HG03469 (cell line): ENCODE measurements at regions not wholly inside any gene's neighbourhood (a gene's known extent, or its start where the extent isn't known, plus 50 kb on each side); places are given as distances from the start of the nearest gene placed in this dataset.

Experiments used
- ATAC-seq: cut with Tn5 transposase; IDR thresholded peaks from one replicate; pipeline ENCODE4 v1.9.1; 2021; ENCODE audit warnings: mild to moderate bottlenecking, moderate library complexity, moderate number of reproducible peaks; ENCODE audit not compliant: unreplicated experiment

GRCh38 chr21:27104846-27105431 is 138.1 kb upstream of the ADAMTS5 start:
- no peak for ATAC-seq

GRCh38 chr21:27103768-27104167 is 136.9 kb upstream of the ADAMTS5 start:
- no peak for ATAC-seq

GRCh38 chr21:27101523-27101922 is 134.6 kb upstream of the ADAMTS5 start:
- no peak for ATAC-seq

- no peak for ATAC-seq
These were observed 127.5 kb upstream of the ADAMTS5 start for GRCh38 chr21:27094184-27094948.

GRCh38 chr21:27086630-27087029 is 119.7 kb upstream of the ADAMTS5 start:
- ATAC-seq = no peak

- ATAC-seq = no peak
These were observed 119.3 kb upstream of the ADAMTS5 start for GRCh38 chr21:27086186-27086585.

- no peak for ATAC-seq
These were observed 118.5 kb upstream of the ADAMTS5 start for GRCh38 chr21:27085387-27085786.

DNA sequence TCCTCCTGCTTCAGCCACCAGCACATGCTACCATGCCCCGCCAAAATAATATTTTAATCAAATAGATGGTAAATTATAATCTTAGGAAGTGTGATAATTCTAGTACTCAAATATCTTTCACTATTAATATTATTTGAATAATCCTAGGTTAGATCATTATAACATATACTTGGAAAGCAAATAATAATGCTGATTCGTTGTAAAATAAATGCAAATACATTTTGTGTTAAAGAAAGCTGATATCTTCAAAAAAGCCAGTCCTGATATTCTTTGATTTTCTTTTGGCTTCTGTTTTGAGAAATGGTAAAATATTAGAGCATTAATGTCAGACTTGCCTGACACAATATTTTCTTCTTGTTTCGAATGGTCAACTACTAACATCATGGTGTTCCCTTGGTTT is 116.3 kb upstream of the ADAMTS5 start:
- no peak for ATAC-seq

GRCh38 chr21:27082431-27083010 is 115.6 kb upstream of the ADAMTS5 start:
- ATAC-seq = no peak

- no peak for ATAC-seq
These were observed 112.8 kb upstream of the ADAMTS5 start for GRCh38 chr21:27079636-27080240.

DNA sequence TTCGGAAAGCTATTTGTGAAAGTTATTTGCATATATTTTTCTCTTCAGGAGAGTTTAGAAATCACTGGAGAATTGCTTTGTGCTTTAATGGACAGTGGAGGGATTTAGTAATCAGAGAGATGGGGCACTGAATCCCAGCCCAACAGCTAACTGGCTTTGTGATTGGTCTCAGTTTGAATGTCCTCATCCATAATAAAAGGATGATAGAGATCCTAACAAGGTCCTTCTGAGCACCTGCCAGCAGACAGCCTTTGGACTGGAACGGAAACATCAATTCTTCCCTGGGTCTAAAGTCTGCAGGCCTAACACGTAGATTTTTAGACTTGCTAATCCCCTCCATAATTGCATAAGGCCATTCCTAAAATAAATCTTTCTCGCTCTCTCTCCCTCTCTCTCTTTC is 112.0 kb upstream of the ADAMTS5 start:
- no peak for ATAC-seq

- no peak for ATAC-seq
These were observed 110.6 kb upstream of the ADAMTS5 start for GRCh38 chr21:27077501-27077900.

DNA sequence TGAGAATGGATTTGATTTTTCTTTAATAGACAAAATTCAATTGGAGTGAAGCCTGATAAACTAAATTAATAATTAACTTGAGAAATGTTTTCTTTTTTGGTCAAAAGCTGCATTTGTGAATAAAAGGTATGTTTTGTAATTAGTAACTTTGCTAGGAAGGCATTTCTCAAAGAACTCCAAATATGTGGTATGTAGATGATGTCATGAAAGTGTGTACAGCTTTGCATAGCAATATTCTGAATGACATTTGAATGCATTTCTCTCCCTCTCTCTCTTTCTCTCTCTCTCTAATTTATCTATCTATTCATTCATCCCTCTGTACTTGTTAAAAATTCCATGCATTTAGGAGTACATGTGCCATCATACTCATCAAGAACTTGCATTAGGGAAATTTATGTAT is 109.1 kb upstream of the ADAMTS5 start:
- ATAC-seq = no peak

GRCh38 chr21:27070861-27071670 is 104.2 kb upstream of the ADAMTS5 start:
- ATAC-seq = no peak

- ATAC-seq = no peak
These were observed 101.9 kb upstream of the ADAMTS5 start for GRCh38 chr21:27068811-27069210.

GRCh38 chr21:27067226-27067625 is 100.3 kb upstream of the ADAMTS5 start:
- no peak for ATAC-seq

DNA sequence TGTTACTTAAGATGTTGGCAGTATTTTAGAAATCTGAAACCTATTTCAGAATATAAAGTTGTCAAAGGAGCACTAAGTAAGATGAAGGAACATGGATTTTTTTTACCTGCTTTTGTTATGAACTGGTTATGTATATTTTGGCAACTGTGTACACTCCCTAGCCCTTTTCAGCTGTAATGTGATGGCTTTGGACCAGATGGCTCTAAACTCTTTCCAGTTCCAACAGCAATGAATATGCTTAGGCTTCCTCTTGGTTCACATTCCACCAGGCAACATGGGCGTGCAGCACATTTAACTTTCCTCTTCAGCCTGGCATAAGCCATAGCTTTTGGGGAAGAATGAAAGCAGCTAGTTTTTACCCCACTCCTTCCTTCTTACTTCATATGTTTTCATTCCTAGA is 95.6 kb upstream of the ADAMTS5 start:
- no peak for ATAC-seq

DNA sequence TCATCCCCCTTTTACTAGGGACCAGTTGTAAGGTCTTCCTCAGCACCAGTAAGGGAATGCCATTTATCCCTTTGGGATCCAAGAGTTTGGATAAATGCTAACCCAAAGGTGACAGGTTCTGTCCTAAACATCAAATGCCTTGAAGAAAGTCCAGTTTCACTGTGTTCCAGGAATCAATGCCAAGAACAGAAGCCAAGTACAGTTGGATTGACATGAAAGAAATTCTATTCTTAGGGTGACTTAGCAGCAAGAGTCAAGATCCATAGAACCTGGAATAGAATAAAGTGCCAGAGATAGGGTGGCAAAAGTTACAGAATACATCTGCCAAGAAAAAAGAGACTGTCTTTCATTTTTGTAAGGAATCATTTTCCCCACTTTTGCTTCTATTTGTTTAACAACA is 94.9 kb upstream of the ADAMTS5 start:
- no peak for ATAC-seq

DNA sequence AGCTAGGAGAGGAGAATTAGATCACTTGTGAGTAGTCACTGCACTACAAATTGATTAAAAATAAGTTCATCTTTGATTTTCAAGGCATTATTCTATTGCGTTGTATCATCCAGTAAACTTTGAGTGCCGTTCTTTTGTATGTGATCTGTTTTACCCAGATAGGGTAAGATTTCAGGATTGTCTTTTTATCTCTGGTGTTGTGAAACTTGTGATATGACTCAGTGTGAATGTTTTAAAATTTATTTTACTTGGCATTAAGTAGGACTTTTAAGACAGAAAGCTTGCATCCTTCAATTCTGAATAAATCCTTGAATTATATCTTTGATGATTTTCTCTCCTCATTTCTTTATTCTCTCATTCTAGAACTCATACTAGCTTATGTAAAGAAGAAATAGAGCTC is 93.3 kb upstream of the ADAMTS5 start:
- ATAC-seq = no peak

GRCh38 chr21:27058673-27059605 is 92.1 kb upstream of the ADAMTS5 start:
- no peak for ATAC-seq
